ENCODE measurements at regions not wholly inside any gene's neighbourhood (a gene's known extent, or its start where the extent isn't known, plus 50 kb on each side); places are given as distances from the start of the nearest gene placed in this dataset.

GRCh38 chr7:7080802-7081201 lies 101.5 kb upstream of the C1GALT1 start:
- Histone ChIP-seq H3K4me2 (ENCODE audit: insufficient read depth, low read length) (no peak overlapping the region), H3K79me2 (ENCODE audit: insufficient read depth, low read length) (no peaks in the 10 kb centered on the region), H3K27me3 (ENCODE audit: insufficient read depth, low read length, poor library complexity) (peaks cover 13% of the 10 kb centered on the region), H3K36me3 (ENCODE audit: insufficient read depth, low read length) (no peaks in the 10 kb centered on the region), H3K4me3 (ENCODE audit: low read depth in 1 of 2, low read length in 2 of 2) (no peak overlapping the region), H3K9ac (ENCODE audit: low read depth, low read length) (no peak overlapping the region), H4K20me1 (ENCODE audit: insufficient read depth, low read length) (no peaks in the 10 kb centered on the region), H2AFZ (ENCODE audit: low read depth, low read length) (no peak overlapping the region), H3K9me3 (ENCODE audit: insufficient read depth, low read length, severe bottlenecking) (no peaks in the 10 kb centered on the region), H3K27ac (ENCODE audit: low read length) (no peak overlapping the region), H3K4me1 (ENCODE audit: insufficient read depth, low read length) (no peaks in the 10 kb centered on the region)
- no peak for DNase-seq
- no peak for ATAC-seq (ENCODE audit: insufficient read depth, low read depth)
- TF ChIP-seq CTCF (IDR thresholded peaks at IDR 0.05; ENCODE audit: borderline replicate concordance, extremely low read depth, low read length, poor library complexity, severe bottlenecking): no peak
- no peak for TF ChIP-seq EZH2 (IDR thresholded peaks at IDR 0.05; ENCODE audit: borderline replicate concordance, low read depth, low read length, severe bottlenecking)

GRCh38 chr7:7090460-7090859 lies 91.9 kb upstream of the C1GALT1 start:
- H3K4me1 ChIP-seq (ENCODE audit: insufficient read depth, low read length): no peaks in the 10 kb centered on the region
- peaks cover 4% of the 10 kb centered on the region for H3K27me3 ChIP-seq (ENCODE audit: insufficient read depth, low read length, poor library complexity)
- no peak overlapping the region for H3K9ac ChIP-seq (ENCODE audit: low read depth, low read length)
- no peak overlapping the region for H2AFZ ChIP-seq (ENCODE audit: low read depth, low read length)
- no peak for DNase-seq
- ATAC-seq (ENCODE audit: insufficient read depth, low read depth): no peak
- no peaks in the 10 kb centered on the region for H3K36me3 ChIP-seq (ENCODE audit: insufficient read depth, low read length)
- no peak overlapping the region for H3K4me3 ChIP-seq (ENCODE audit: low read depth in 1 of 2, low read length in 2 of 2)
- H3K9me3 ChIP-seq (ENCODE audit: insufficient read depth, low read length, severe bottlenecking): no peaks in the 10 kb centered on the region
- H3K79me2 ChIP-seq (ENCODE audit: insufficient read depth, low read length): no peaks in the 10 kb centered on the region
- TF ChIP-seq CTCF (IDR thresholded peaks at IDR 0.05; ENCODE audit: borderline replicate concordance, extremely low read depth, low read length, poor library complexity, severe bottlenecking) (no peak), EZH2 (IDR thresholded peaks at IDR 0.05; ENCODE audit: borderline replicate concordance, low read depth, low read length, severe bottlenecking) (no peak)
- no peak overlapping the region for H3K27ac ChIP-seq (ENCODE audit: low read length)
- H3K4me2 ChIP-seq (ENCODE audit: insufficient read depth, low read length): no peak overlapping the region
- no peaks in the 10 kb centered on the region for H4K20me1 ChIP-seq (ENCODE audit: insufficient read depth, low read length)

- DNase-seq (no peak), ATAC-seq (ENCODE audit: insufficient read depth, low read depth) (no peak)
- no peak overlapping the region for H3K27ac ChIP-seq (ENCODE audit: low read length)
These were observed 84.0 kb upstream of the C1GALT1 start for GRCh38 chr7:7098280-7098818.

More at GRCh38 chr7:7098280-7098818, 84.0 kb upstream of the C1GALT1 start:
- H3K4me3 ChIP-seq (ENCODE audit: low read depth in 1 of 2, low read length in 2 of 2): no peak overlapping the region
- no peaks in the 10 kb centered on the region for H3K36me3 ChIP-seq (ENCODE audit: insufficient read depth, low read length)
- no peak for TF ChIP-seq CTCF (IDR thresholded peaks at IDR 0.05; ENCODE audit: borderline replicate concordance, extremely low read depth, low read length, poor library complexity, severe bottlenecking)
- TF ChIP-seq EZH2 (IDR thresholded peaks at IDR 0.05; ENCODE audit: borderline replicate concordance, low read depth, low read length, severe bottlenecking): no peak
- H3K79me2 ChIP-seq (ENCODE audit: insufficient read depth, low read length): no peaks in the 10 kb centered on the region
- no peak overlapping the region for H3K9ac ChIP-seq (ENCODE audit: low read depth, low read length)
- H3K27me3 ChIP-seq (ENCODE audit: insufficient read depth, low read length, poor library complexity): no peaks in the 10 kb centered on the region
- H3K9me3 ChIP-seq (ENCODE audit: insufficient read depth, low read length, severe bottlenecking): no peaks in the 10 kb centered on the region
- no peak overlapping the region for H3K4me2 ChIP-seq (ENCODE audit: insufficient read depth, low read length)
- no peak overlapping the region for H2AFZ ChIP-seq (ENCODE audit: low read depth, low read length)
- H3K4me1 ChIP-seq (ENCODE audit: insufficient read depth, low read length): peaks cover 4% of the 10 kb centered on the region; the same call in 1 of the 2 replicates
- H4K20me1 ChIP-seq (ENCODE audit: insufficient read depth, low read length): no peaks in the 10 kb centered on the region

Data from DND-41 (cell line).